ENCODE measurements at regions not wholly inside any gene's neighbourhood (a gene's known extent, or its start where the extent isn't known, plus 50 kb on each side); places are given as distances from the start of the nearest gene placed in this dataset.

- Histone ChIP-seq H3K4me3 (ENCODE audit: low read length, poor library complexity, severe bottlenecking) (no peak overlapping the region), H3F3A (ENCODE audit: low read depth) (no peaks in the 10 kb centered on the region), H3K9me2 (replicated peaks; ENCODE audit: low read depth, low read length) (no peaks in the 10 kb centered on the region), H3K79me2 (ENCODE audit: insufficient read depth, low read length) (no peaks in the 10 kb centered on the region), H4K20me1 (ENCODE audit: insufficient read depth, low read length, poor library complexity, severe bottlenecking) (no peaks in the 10 kb centered on the region), H3K4me1 (ENCODE audit: insufficient read depth, low read length, poor library complexity, severe bottlenecking) (no peaks in the 10 kb centered on the region), H2AFZ (ENCODE audit: low read length) (no peak overlapping the region), H3K27me3 (ENCODE audit: insufficient read depth, low read length, poor library complexity, severe bottlenecking) (no peaks in the 10 kb centered on the region), H3K9ac (ENCODE audit: low read depth, low read length, poor library complexity, severe bottlenecking) (no peak overlapping the region), H3K9me3 (ENCODE audit: insufficient read depth, low read depth, low read length) (no peaks in the 10 kb centered on the region), H3K36me3 (ENCODE audit: insufficient read depth, low read length) (no peaks in the 10 kb centered on the region), H3K4me2 (ENCODE audit: low read depth, low read length, poor library complexity, severe bottlenecking) (no peak overlapping the region)
- TF ChIP-seq EZH2phosphoT487 (IDR thresholded peaks at IDR 0.05; ENCODE audit: borderline replicate concordance): no peak
- TF ChIP-seq, protein P1, sequence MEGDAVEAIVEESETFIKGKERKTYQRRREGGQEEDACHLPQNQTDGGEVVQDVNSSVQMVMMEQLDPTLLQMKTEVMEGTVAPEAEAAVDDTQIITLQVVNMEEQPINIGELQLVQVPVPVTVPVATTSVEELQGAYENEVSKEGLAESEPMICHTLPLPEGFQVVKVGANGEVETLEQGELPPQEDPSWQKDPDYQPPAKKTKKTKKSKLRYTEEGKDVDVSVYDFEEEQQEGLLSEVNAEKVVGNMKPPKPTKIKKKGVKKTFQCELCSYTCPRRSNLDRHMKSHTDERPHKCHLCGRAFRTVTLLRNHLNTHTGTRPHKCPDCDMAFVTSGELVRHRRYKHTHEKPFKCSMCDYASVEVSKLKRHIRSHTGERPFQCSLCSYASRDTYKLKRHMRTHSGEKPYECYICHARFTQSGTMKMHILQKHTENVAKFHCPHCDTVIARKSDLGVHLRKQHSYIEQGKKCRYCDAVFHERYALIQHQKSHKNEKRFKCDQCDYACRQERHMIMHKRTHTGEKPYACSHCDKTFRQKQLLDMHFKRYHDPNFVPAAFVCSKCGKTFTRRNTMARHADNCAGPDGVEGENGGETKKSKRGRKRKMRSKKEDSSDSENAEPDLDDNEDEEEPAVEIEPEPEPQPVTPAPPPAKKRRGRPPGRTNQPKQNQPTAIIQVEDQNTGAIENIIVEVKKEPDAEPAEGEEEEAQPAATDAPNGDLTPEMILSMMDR (conservative IDR thresholded peaks at IDR 0.05; ENCODE audit: low read length): no peak
These were observed 131.5 kb upstream of the HNRNPU start for GRCh38 chr1:244995602-244996400.

DNA sequence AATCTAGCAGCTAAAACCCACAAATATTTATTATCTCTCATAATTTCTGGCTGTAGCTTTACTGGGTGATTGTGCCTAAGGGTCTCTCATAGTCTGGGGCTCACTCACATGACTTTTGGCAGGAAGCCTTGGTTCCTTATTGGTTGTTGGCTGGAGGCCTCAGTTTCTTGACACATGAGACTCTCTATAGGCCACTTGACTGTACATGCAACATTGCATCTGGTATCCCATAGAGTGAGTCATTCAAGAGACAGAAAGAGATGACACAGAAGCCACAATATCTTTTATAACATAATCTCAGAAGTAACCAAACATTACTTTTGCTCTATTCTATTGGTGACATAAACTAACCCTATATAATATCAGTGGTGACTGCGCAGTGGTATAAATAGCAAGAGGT is 128.5 kb upstream of the HNRNPU start:
- Histone ChIP-seq H2AFZ (ENCODE audit: low read length) (no peak overlapping the region), H3K27me3 (ENCODE audit: insufficient read depth, low read length, poor library complexity, severe bottlenecking) (no peaks in the 10 kb centered on the region), H3K9ac (ENCODE audit: low read depth, low read length, poor library complexity, severe bottlenecking) (no peak overlapping the region), H4K20me1 (ENCODE audit: insufficient read depth, low read length, poor library complexity, severe bottlenecking) (no peaks in the 10 kb centered on the region), H3K9me2 (replicated peaks; ENCODE audit: low read depth, low read length) (no peaks in the 10 kb centered on the region), H3K4me1 (ENCODE audit: insufficient read depth, low read length, poor library complexity, severe bottlenecking) (no peaks in the 10 kb centered on the region), H3K4me2 (ENCODE audit: low read depth, low read length, poor library complexity, severe bottlenecking) (no peak overlapping the region), H3K79me2 (ENCODE audit: insufficient read depth, low read length) (no peaks in the 10 kb centered on the region), H3F3A (ENCODE audit: low read depth) (no peaks in the 10 kb centered on the region), H3K9me3 (ENCODE audit: insufficient read depth, low read depth, low read length) (no peaks in the 10 kb centered on the region), H3K4me3 (ENCODE audit: low read length, poor library complexity, severe bottlenecking) (no peak overlapping the region), H3K36me3 (ENCODE audit: insufficient read depth, low read length) (no peaks in the 10 kb centered on the region)
- TF ChIP-seq EZH2phosphoT487 (IDR thresholded peaks at IDR 0.05; ENCODE audit: borderline replicate concordance): no peak
- TF ChIP-seq, protein P1 (conservative IDR thresholded peaks at IDR 0.05; ENCODE audit: low read length): no peak

DNA sequence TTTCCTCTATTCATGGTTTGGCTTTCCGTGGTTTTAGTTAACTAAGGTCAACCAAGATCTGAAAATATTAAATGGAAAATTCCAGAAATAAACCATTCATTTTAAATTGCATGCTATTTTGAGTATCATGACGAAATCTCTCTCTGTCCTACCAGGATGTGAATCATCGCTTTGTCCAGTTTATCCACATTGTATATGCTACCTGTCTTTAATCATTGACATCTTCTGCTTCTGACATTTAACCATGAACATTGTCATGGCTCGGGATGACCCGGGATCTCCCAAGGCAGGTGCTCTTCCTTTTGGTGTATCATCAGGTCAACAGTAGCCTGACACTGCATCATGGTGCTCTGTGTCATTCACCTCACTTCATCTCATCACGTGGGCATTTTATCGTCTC is 125.5 kb upstream of the HNRNPU start:
- Histone ChIP-seq H3K4me2 (ENCODE audit: low read depth, low read length, poor library complexity, severe bottlenecking) (no peak overlapping the region), H3K79me2 (ENCODE audit: insufficient read depth, low read length) (no peaks in the 10 kb centered on the region), H3K9me3 (ENCODE audit: insufficient read depth, low read depth, low read length) (no peaks in the 10 kb centered on the region), H3K9me2 (replicated peaks; ENCODE audit: low read depth, low read length) (no peaks in the 10 kb centered on the region), H3K9ac (ENCODE audit: low read depth, low read length, poor library complexity, severe bottlenecking) (no peak overlapping the region), H3K4me3 (ENCODE audit: low read length, poor library complexity, severe bottlenecking) (no peak overlapping the region), H3K4me1 (ENCODE audit: insufficient read depth, low read length, poor library complexity, severe bottlenecking) (no peaks in the 10 kb centered on the region), H3K27me3 (ENCODE audit: insufficient read depth, low read length, poor library complexity, severe bottlenecking) (no peaks in the 10 kb centered on the region), H3F3A (ENCODE audit: low read depth) (no peaks in the 10 kb centered on the region), H4K20me1 (ENCODE audit: insufficient read depth, low read length, poor library complexity, severe bottlenecking) (no peaks in the 10 kb centered on the region), H3K36me3 (ENCODE audit: insufficient read depth, low read length) (no peaks in the 10 kb centered on the region), H2AFZ (ENCODE audit: low read length) (no peak overlapping the region)
- TF ChIP-seq EZH2phosphoT487 (IDR thresholded peaks at IDR 0.05; ENCODE audit: borderline replicate concordance): no peak
- TF ChIP-seq, protein P1 (conservative IDR thresholded peaks at IDR 0.05; ENCODE audit: low read length): no peak

Measured in Loucy (cell line).